ENCODE measurements at regions not wholly inside any gene's neighbourhood (a gene's known extent, or its start where the extent isn't known, plus 50 kb on each side); places are given as distances from the start of the nearest gene placed in this dataset.

DNA sequence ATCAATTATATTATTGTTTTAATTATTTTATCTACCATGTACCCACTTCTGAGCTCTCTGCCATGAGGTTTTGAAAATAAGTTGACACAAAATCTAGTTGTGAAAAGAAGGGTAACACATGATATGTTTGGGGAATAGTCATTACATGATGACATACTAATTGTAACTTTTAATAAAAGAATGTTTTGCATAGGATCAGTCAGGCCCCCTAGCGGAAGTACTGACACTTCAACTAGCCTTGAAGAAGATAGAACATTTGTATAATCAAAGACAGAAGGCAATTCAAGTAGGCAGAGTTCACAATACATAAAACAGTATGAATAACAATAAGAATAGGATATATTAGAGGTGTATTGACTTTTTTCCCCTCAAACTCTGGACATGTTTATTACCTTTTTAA, 1191.0 kb upstream of the AGA start:
- no peak for FAIRE-seq

DNA sequence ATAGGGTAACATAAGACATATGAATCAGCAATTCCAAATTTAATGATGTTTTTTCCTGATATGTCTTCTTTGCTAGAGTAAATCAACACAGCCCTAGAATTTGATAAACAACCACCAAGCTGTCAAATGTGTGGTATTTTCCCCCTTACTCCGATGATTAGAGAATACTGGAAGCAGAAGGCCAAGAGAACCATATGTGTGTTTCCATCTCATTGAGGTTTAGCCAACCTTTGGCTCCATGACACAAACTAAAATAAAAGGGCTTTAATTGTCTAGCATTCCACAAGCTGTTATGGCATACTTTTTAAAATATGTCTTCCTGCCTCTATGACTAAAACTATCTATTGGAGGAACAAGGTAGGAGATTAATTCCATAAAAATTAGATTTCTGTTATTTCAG, 1222.4 kb upstream of the AGA start:
- FAIRE-seq = no peak

DNA sequence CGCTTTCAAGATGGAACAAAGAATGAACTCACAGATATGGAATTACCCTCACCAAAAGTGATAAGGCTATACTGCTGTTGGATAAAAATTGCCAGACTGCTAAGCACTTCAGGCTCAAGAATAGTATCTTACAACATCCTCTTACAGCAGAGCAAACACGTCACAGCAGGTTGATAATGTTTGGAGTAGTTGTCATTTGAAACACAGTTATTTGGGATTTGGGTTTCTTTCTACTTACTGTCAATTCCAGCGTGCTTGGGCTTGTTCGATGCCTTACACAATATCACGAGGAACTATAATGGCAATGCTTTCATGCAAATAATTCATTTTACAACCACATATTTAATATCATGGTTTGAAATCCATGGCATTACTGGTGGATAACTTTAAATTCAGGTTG, 1223.7 kb upstream of the AGA start:
- FAIRE-seq = no peak

DNA sequence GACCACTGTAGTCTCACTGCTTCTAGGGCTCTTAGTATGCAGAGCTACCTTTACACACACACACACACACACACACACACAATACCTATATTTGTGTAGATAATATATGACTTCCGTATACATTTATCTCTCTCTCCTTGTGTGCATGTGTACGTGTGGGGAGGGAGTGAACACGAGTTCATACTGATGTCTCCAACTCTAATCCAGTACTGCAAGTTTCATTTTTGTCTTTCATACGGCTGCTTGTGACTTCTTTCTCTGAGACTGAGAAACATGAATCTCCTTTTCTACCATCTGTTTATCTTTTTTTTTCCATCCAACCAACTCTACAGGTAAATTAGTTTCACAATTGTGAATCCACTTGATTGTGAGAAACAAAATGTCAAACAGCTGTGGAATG, 1229.5 kb upstream of the AGA start:
- FAIRE-seq = no peak

DNA sequence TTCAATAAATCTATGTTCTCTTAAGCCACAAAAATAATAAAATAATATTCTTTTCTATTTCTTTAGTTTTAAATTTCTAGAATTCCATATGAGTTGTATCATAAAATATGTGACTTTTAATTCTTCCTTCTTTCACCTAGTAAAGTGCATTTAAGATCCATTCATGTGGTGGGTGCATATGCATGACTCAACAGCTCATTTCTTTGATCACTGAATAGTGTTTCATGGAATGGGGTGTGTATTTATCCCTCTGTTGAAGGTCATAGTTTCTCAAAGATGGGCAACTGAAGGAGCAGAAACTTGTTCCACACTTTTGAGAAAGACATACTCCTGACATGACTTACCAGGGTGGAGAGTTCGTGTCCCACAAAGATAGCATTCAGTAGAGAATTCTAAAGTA, 1230.3 kb upstream of the AGA start:
- FAIRE-seq = no peak

DNA sequence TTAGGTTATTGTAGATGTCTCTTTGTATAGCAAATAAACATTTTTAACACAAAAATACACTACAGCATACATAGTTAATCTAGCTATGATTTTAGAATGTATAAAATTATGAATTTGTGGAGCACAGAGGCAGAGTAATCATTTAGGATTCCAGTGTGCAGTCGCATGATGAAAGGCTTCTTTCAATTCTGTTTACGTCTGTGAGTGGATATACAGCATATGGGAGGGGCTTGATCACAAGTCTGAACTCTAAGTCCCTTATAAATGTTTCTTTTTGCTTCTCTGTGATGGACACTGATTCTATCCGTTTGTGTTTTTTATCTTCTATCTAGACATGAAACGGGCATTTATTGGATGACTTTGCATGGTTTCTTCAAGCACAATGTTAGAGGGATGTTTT, 1239.6 kb upstream of the AGA start:
- FAIRE-seq = no peak

DNA sequence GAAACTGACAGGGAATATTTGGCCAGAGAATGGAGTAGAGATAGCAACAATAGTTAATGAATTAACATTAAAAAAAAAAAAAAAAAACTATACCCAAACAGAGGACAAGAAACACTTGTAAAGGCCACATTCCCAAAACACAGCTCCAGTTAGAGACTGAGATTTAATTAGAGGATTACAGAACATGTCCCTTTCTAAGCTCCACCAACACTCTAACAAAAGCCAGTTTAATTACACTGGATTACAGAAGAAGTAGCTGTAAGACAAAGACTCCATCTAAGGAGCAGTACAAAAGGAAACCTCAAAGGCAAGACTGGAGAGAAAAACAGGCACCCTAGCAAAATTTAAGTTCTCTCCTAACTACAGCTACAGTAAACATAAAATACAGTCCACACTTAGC, 1247.7 kb upstream of the AGA start:
- no peak for FAIRE-seq

DNA sequence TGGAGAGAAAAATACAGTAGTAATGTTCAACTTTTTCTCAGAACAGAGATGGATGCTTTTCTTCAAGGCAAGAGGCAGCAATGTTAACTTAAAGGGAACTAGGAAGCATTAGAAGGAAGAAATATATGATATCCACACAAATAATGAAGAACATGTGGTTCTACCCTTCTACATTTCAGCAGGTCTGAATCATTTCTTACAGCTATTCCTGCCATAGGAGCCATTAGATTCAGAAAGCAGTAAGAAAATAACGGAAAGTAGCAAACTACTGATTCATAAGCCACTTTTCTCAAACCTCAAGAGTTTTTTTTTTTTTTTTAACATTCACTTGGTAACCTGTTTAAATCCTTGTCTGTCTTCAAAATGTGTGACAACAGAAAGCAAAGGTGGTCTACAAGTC, 1251.6 kb upstream of the AGA start:
- no peak for FAIRE-seq

DNA sequence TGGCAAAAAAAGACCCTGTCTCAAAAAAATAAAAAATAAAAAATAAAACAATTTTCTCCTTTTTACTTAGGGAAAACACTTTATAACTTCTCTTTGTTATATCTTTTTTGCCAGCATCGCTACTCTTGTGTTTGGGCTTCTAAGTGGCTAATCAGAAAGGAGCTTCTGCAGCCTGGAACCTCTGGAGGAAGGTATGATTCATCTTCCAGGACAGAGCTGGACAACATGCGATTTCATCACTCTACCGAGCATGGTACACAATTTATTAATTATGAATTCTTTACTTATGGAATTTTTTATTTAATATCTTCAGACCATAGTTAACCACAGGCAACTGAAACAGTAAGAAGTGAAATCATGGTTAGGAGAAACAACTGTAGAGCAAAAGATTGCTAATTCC, 1254.3 kb upstream of the AGA start:
- FAIRE-seq = no peak

DNA sequence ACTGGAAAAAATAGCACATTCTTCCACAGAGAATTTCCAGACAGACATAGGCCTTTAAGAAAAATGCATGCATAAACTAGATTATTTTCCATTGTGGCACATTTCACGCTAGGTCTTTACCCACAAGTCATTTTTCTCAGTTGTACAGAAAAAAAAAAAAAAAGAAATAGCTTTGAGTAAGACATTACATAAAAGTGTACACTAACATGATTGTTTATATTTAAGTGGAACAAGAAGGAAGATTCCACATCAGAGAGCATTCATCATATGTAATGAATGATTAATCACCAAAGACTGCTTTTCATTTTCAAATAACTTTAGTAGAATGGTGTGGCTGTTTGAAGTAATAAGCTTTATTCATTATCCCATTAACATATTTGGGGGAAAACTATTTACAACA, 1270.2 kb upstream of the AGA start:
- no peak for FAIRE-seq

DNA sequence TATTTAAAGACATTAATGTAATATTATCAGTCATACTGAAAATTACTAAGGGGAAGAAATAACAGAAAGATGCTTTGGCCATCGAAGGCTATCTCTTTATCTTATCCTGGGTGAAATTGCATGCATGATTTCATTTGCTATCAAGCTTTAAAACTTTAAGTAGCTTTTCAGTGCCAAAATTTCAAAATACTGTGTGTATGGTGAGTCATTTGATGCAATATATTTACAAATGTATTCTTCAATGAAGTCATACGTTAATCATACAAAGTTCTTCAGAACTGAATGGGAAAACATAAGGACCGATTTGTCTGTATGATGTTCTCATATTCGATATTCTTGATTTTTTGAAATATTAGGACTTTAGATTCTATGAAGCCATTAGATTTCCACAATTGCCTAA, 1295.8 kb upstream of the AGA start:
- FAIRE-seq = no peak

DNA sequence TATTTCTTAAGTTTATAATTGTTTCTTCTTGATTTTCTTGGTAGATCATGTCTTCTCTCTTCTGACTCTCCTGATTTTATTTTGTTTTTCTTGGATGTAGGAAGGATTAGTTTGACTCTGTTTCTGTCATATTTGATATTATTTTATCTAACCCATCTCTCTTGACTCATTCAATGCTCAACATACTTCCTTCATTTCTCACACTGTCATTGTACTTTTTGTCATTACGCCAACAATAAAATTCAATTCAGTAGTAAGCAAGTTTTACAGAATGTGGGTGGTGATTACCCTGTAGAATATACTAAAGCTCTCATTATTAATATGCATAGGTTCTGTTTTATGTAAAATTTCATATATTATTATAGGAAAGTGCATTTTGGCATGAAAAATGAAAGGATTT, 1303.0 kb upstream of the AGA start:
- FAIRE-seq = no peak

DNA sequence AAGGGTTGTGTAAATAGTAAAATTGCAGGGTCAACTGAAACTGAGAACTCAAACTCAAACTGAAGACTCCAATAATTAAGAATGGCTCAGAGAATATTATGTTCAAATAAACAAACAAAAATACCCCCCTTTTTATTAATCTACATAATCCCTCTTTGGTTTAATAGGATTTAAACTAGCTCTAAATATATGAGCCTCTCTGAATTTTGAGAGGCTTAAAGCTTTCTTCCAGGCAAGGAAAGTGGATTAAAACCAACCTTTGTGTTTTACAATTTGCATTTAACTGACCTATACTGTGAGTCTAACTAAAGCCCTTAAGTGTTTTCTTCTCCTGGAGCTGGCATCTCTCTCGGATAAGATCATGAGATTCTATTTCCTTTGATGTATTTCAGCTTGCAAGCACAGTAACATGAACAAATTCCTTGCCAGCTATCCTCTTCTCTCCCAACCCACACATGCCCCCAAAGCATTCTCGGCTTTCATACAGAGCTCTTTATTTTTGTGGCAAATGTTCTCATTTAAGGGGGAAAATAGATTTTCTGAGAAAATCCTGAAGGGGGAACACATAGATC, 1310.8 kb upstream of the AGA start:
- no peak for FAIRE-seq

DNA sequence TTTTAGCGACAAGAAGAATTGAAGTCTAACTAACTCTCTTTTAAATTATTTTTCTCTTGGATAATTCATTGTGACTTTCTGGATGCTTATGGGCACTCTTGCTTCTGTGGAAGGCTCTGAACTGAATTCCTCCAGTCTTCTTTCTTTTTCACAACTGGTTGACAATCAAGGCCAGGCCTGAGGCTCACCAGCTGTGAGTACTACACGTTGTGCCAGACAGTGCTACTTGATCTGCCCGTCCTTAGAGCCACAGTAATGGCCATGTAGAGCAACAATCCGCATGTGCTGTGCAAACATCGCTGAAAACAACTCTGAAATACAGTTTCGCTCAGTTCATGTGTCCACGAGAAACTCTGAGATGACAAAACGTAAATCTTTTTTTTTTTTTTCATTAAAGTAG, 1336.3 kb upstream of the AGA start:
- no peak for FAIRE-seq

DNA sequence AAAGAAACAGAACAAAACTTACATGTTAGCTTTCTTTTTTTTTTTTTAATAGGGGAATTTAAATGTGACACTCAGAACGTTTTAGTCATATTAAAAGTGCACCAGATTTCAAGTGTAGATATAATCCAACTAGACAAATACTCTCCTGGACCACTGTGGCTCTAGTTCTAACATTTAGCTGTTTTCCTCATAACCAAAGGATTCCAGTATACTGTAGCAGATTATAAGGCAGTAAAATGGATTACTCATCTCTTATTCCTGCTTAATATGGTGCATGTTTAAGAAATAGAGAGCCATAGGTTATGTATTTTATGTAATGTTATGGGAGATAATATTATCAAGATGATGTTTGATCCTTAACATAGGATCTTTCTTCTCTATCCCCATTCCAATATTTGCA, 1339.5 kb upstream of the AGA start:
- no peak for FAIRE-seq

DNA sequence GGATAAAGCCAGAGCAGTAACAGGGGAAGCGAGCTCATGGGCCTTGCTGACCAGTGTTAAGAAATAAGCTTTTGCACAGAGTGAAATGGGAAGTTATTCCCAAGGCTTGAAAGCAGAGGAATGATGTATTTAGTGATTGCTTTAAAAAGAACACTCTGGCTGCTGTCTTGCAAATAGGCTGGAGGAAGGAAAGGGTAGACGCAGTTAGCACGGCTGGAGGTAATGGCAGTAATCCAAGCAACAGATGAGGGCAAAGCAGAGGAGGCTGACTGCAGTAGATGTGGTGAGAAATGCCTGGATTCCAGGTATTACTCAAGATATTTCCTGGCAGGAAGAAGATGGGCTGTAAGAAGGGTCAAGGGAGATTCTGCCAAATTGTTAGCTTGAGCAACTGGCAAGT, 1342.3 kb upstream of the AGA start:
- FAIRE-seq = no peak

DNA sequence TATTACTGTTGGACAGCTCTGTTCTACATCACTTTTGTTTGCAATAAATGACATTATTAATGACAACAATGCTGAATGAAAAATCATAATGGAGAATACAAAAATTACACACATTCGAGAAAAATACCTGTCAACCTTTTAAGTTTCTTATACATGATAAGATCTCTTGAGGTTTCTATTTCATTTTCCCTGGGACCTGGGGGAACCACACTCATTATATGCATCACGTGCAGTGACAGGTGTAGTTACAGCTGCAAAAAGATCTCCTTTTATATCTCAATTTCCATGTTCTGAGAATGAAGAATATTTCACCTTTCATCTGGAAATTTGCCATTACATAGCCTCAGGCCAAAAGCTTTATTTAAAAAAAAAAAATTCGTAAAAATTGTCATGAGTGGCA, 1347.0 kb upstream of the AGA start:
- FAIRE-seq = no peak

DNA sequence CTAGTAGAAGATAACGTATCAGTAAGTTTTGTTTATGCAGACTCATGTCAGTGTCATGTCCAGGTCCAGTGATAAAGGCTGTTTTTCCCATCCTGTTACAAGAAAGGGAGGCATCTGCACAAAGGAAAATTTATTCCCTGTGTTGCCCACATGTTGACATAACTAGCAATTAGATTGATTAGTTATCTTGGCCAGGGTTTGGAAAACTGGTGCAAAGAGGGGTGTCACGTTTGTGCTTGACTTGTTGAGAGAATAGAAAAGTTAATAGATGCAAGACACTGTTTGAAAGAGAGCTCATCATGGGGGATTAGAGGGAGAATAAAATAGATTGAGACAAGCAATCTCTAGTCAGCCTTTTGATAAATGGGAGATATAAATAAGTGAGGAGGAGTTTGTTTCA, 1357.0 kb upstream of the AGA start:
- no peak for FAIRE-seq

DNA sequence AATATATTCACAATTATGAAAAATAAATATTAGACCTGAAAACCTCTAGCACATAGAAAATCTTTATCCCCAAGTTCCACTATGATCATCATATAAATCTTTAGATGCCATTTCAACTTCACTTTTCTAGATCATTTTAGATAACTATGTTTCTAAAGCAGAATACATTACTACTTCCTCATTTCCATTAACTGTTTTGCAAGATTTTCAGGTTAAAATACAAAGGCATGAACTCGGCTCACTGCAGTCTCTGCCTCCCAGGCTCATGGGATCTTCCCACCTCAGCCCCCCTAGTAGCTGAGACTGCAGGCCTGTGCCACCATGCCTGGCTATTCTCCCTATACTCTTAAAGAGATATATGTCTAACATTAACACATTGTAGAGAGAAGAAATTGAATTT, 1365.9 kb upstream of the AGA start:
- FAIRE-seq = no peak

DNA sequence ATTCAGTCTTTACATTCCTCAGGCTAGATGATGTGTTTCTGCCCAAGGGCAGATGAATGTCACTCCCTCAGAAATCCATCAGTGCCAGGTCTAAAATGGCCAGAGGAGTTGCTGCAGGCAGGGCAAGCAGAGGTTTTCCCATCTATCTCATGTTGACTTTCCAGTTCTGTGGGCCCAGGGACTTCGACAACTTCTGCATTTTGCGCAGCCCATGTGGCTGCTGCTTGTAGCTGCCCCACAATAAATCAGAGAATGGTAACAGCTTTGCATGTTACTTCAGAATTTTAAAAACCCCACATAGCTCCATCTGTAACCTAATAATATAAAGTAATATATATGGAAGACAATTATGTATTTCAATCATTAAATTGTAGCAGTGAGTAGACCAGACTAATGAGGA, 1367.7 kb upstream of the AGA start:
- no peak for FAIRE-seq

DNA sequence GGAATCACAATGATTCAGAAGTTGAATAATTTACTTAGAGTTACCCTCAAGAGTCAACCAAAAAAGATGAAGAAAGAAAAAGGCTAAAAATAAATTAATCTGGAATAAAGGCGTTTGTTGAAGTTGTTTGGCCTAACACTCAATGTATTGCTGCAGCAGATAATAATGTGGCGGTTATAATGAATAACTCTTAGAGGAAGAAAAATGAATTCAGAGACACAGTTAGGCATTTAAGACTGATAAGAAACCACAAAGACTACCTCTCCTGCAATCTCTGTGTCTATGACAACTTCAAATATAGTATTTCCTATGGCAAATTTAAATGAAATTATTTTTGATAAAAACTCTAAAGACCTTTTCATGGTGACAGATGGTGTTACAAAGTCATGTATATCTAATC, 1369.1 kb upstream of the AGA start:
- FAIRE-seq = no peak

DNA sequence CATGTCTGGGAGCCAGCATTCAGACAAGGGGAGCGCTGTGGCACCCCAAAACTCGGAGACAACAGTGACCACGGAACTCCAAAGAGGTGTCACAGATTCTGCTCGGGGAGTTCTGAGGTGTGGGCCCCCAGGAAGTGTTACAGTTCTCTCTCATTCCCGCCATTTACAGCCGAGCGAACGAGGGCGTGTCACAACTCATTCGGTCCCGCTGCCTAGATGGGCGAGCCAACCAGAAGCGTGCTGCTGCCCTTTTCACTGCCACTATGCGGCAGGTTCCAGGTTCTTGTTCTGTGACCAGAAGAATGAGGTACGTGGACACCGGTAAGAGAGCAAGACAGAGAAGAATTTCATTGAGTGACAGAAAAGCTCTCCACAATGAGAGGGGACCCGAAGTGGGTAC, 1370.6 kb upstream of the AGA start:
- FAIRE-seq = no peak

DNA sequence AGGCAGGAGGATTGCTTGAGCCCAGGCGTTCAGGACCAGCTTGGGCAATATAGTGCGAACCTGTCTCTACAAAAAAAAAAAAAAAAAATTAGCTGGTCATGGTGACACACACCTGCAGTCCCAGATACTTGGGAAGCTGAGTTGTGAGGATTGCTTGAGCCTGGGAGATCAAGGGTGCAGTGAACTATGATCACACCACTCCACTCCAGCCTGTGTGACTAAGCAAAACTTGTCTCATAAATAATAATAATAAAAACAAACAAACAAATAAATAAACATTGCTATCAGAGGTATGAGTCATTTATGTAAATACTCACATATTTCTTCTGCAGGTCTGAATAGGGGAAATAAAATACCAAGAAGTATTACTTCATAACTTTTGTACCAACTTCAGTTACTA, 1372.7 kb upstream of the AGA start:
- FAIRE-seq = no peak

DNA sequence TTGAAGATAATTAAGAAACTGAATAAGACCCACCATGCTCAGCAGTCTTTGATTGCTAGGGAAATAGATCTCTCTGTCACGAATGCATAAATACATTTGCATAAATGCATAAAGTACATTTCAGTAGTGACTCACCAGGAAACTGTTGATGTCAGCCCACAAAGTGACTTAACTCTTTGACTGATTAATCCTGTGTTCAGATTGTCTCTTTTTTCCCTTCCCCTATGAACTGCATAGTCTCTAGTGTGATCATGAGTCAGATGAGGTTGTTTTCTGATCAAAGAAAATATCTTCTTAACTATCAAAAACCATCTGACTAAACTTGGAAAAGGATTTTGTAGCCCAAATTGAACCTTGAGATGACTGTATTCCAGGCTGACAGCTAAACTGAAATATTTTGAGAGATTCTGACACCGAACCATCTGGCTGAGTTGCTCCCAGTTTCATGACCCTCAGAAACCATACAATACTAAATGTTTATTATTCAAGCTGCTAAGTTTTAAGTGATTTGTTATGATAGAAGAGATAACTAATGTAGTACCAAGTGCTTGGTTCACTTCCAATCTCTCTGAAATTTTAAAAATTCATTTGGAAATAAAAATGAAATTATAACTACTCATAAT, 1381.5 kb upstream of the AGA start:
- no peak for FAIRE-seq

DNA sequence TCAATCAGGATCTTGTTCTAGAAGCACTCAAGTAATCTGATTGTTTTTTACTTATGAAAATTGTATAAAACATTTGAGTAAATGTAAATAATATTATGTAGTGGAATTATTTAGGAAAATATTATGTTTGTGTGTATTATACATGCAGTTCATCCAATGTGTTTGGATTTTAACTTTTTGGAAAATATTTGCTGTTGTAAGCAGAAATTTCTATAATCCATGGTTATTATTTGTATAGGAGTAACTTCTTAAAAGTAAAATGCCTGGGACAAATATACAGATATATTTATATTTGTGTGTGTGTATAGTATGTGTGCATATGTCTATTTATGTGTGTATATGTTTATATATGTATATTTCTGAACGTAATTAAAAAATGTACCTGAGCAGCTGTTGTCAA, 1394.6 kb upstream of the AGA start:
- FAIRE-seq = no peak

DNA sequence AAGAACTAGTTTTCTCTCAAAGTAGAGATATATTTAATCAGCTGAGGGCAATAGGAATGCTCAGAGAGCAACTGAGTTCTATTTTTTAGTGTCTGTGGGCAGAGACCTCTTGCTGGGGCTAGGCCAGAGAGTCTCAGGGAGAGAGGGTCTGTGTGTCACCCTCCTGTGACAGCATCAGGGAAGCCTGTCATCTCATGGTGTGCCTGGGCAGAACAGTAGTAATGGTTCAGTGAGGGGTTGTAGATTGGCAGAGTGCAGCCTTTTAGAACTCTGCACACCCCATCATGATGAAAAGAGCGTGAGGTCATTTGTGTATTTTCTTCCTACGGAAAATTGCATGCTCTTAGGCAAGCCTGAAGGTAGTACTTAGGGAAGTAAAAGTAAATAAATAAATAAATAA, 1396.5 kb upstream of the AGA start:
- FAIRE-seq = no peak

Data from G401.6 (cell line).